ENCODE measurements at regions not wholly inside any gene's neighbourhood (a gene's known extent, or its start where the extent isn't known, plus 50 kb on each side); places are given as distances from the start of the nearest gene placed in this dataset.

DNA sequence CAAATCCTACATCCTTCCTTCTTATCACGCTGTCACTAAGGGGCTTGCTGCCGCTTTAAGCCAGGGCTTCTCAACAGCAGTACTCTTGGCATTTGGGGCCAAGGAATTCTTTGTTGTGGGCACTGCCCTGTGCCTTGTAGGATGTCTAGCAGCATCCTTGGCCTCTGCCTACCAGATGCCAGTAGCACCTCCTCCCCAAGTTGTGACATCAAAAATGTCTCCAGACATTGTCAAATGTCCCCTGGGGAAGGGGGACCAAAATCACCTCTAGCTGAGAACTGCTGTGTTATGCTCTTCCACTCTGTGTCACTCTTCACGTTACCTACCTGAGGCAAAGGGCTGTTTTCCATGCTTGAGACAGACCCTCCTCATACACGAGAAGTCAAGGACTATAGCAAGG, 400.3 kb upstream of the POU3F1 start (continued):
- no peak for TF ChIP-seq CREBBP (IDR thresholded peaks at IDR 0.05; ENCODE audit: low read depth, low read length)

DNA sequence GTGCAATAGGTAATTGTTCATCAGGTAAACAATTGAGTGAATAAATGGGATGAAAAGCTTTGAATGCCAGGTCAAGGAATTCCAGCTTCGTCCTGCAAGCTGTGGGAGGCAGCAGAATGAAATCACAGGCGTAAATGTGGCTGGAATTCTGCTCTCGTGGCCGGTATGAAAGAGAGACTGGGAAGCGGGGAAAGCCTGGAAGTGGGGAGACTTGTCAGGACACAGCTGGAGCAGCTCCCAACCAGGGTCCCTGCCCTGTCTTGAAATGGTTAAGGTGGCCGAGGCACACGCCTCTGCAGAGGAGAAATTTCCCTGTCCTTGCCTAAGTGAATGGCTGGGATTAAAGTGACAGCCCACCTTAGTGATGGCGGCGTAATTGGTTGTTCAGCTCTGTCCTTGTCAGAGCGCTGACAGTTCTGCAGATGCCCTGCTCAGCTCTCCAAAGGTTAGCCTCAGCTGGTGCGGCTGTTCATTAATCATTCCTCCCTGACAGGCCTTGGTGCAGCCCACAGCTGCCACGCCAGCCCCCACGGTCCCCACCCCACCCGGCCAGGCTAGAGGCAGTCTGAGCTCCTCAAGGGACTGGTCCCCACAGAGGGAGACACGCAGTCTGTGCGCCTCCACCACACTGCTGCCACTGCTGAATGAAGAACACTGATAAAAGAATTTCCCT, 398.3 kb upstream of the POU3F1 start:
- ChIA-PET CTCF (ENCODE audit: low intra/inter-chr PET ratio) (no interaction called here), POLR2A (interaction anchor here (0.6 to 1.1 kb wide), 4 partner anchors 8 to 1451 kb away, joined by 3 to 5 read pairs (median 3); no protein-coding TSS in a partner anchor)
- Histone ChIP-seq H3K4me1 (replicated peaks in 1 of 2; ENCODE audit: control insufficient read depth in 2 of 2, insufficient read depth in 2 of 2, low read length in 2 of 2) (peaks cover 0 to 3% of the 10 kb centered on the region in 2 experiments; a peak in 1 of 5 replicates), H3K9me3 (replicated peaks; ENCODE audit: control insufficient read depth, insufficient read depth, low read depth, low read length) (no peaks in the 10 kb centered on the region), H3K36me3 (ENCODE audit: control insufficient read depth, insufficient read depth, low read length) (no peaks in the 10 kb centered on the region), H2AFZ (ENCODE audit: low read depth, low read length) (no peak overlapping the region), H3K27me3 (ENCODE audit: control insufficient read depth in 2 of 2, insufficient read depth in 2 of 2, low read length in 2 of 2) (peaks cover 16 to 41% of the 10 kb centered on the region in 2 experiments; a peak in 3 of 5 replicates), H3K79me2 (ENCODE audit: control insufficient read depth, insufficient read depth, low read length) (no peaks in the 10 kb centered on the region), H3K4me2 (ENCODE audit: insufficient read depth, low read length) (no peak overlapping the region), H3K4me3 (no peak overlapping the region), H4K20me1 (replicated peaks; ENCODE audit: control insufficient read depth, insufficient read depth, low read length) (no peaks in the 10 kb centered on the region), H3K9ac (ENCODE audit: insufficient read depth in 1 of 2, low read depth in 2 of 2, low read length in 2 of 2) (no peak overlapping the region), H3K27ac (ENCODE audit: extremely low read depth, low read depth, low read length) (no peak overlapping the region), H3K9me1 (ENCODE audit: control insufficient read depth, insufficient read depth, low read length) (no peaks in the 10 kb centered on the region)
- DNase-seq (ENCODE audit: extremely low read depth in 1 of 4, low spot score in 3 of 4) = no peak
- BruUV-seq (replicated peaks) = no TSS peak
- WGBS (ENCODE audit: insufficient coverage, low coverage, missing lambda C conversion rate) = 8% methylated on average over 15 of the region's 16 CpGs
- FAIRE-seq = no peak
- TF ChIP-seq RNF2 (IDR thresholded peaks at IDR 0.05) = no peak
- TF ChIP-seq, protein P1, sequence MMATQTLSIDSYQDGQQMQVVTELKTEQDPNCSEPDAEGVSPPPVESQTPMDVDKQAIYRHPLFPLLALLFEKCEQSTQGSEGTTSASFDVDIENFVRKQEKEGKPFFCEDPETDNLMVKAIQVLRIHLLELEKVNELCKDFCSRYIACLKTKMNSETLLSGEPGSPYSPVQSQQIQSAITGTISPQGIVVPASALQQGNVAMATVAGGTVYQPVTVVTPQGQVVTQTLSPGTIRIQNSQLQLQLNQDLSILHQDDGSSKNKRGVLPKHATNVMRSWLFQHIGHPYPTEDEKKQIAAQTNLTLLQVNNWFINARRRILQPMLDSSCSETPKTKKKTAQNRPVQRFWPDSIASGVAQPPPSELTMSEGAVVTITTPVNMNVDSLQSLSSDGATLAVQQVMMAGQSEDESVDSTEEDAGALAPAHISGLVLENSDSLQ (IDR thresholded peaks at IDR 0.05) = peak; percentile 74
- no peak for TF ChIP-seq ZFP30 (CRISPR knock-in tag; IDR thresholded peaks at IDR 0.05; ENCODE audit: borderline replicate concordance)
- intact Hi-C loops (cut with micrococcal nuclease) = no loop called here
- no peak; the same call in 2 of the 3 replicates for ATAC-seq
- in situ Hi-C loops (cut with MboI) = no loop called here

All from K562 (cell line).